NCI-H510A treated with DMSO at 0.1 percent for 48 hours (cell line): ENCODE measurements at regions not wholly inside any gene's neighbourhood (a gene's known extent, or its start where the extent isn't known, plus 50 kb on each side); places are given as distances from the start of the nearest gene placed in this dataset.

Source experiments
- DNase-seq: peaks from one replicate; lab custom pipeline; 2025; lab: John Stamatoyannopoulos, UW

- DNase-seq, result no peak
Observed at GRCh38 chr2:12027136-12027535, 280.7 kb downstream of the LPIN1 start.

- DNase-seq, result no peak
Observed at GRCh38 chr2:12031866-12032265, 285.4 kb downstream of the LPIN1 start.

- DNase-seq, result no peak
Observed at GRCh38 chr2:12032398-12032797, 286.0 kb downstream of the LPIN1 start.

- DNase-seq, result no peak
Observed at GRCh38 chr2:12032975-12033374, 286.5 kb downstream of the LPIN1 start.

- no peak for DNase-seq
Observed at GRCh38 chr2:12033494-12033893, 287.1 kb downstream of the LPIN1 start.

GRCh38 chr2:12034382-12034781 is 287.9 kb downstream of the LPIN1 start:
- DNase-seq, result no peak

GRCh38 chr2:12035029-12035720 is 288.7 kb downstream of the LPIN1 start:
- no peak for DNase-seq

- DNase-seq, result no peak
Observed at GRCh38 chr2:12035956-12036639, 289.7 kb downstream of the LPIN1 start.

- peak; percentile 24 for DNase-seq
Observed at GRCh38 chr2:12036640-12036983, 290.2 kb downstream of the LPIN1 start.

- DNase-seq, result no peak
Observed at GRCh38 chr2:12037301-12037700, 290.9 kb downstream of the LPIN1 start.

- DNase-seq, result no peak
Observed at GRCh38 chr2:12041236-12041635, 294.8 kb downstream of the LPIN1 start.

GRCh38 chr2:12043131-12043530 is 296.7 kb downstream of the LPIN1 start:
- no peak for DNase-seq

- DNase-seq, result no peak
Observed at GRCh38 chr2:12044857-12045256, 298.4 kb downstream of the LPIN1 start.

- DNase-seq, result no peak
Observed at GRCh38 chr2:12045864-12046291, 299.4 kb downstream of the LPIN1 start.

- no peak for DNase-seq
Observed at GRCh38 chr2:12046641-12047040, 300.2 kb downstream of the LPIN1 start.

- no peak for DNase-seq
Observed at GRCh38 chr2:12047761-12048160, 301.3 kb downstream of the LPIN1 start.

- no peak for DNase-seq
Observed at GRCh38 chr2:12048550-12048949, 302.1 kb downstream of the LPIN1 start.

GRCh38 chr2:12050396-12050795 is 304.0 kb downstream of the LPIN1 start:
- DNase-seq, result peak; percentile 58

- no peak for DNase-seq
Observed at GRCh38 chr2:12051831-12052230, 305.4 kb downstream of the LPIN1 start.

- DNase-seq, result no peak
Observed at GRCh38 chr2:12052796-12053195, 306.4 kb downstream of the LPIN1 start.

- no peak for DNase-seq
Observed at GRCh38 chr2:12054956-12055618, 308.7 kb downstream of the LPIN1 start.

GRCh38 chr2:12057436-12058166 is 311.2 kb downstream of the LPIN1 start:
- no peak for DNase-seq
